SK-N-SH (cell line): ENCODE measurements at regions not wholly inside any gene's neighbourhood (a gene's known extent, or its start where the extent isn't known, plus 50 kb on each side); places are given as distances from the start of the nearest gene placed in this dataset.

Experiments
- CTCF ChIA-PET: fragments of 300-600, 350-600 bp; formaldehyde crosslinking; extraction: SDS; loops from one replicate; lab custom pipeline; 2021; lab: Yijun Ruan, JAX
- POLR2A ChIA-PET: fragments of 350-600 bp; sonication (Branson Sonifier 250); formaldehyde crosslinking; extraction: SDS; loops from one replicate; lab custom pipeline; 2020; ENCODE audit warnings: antibody characterized with exemption, inconsistent platforms; lab: Yijun Ruan, JAX
- DNase-seq: peaks from one replicate; pipeline ENCODE4 v3.0.0; 2012
- H2AFZ ChIP-seq: fragments of 200-600 bp; sonication (generic); 2 replicates; pipeline ENCODE4 v1.8.1; 2016; ENCODE audit warnings: antibody characterized with exemption, mild to moderate bottlenecking, low read depth
- H3F3A ChIP-seq: fragments of 200-600 bp; sonication (generic); replicated peaks from 2 replicates; pipeline ENCODE3; 2016; ENCODE audit warnings: antibody characterized with exemption, mild to moderate bottlenecking; ENCODE audit not compliant: insufficient read depth
- H3K27ac ChIP-seq, 2 experiments: fragments of 200-500 bp in 1 of 2; fragments of 200-600 bp in 1 of 2; sonication (Bioruptor generic) in 1 of 2; sonication (generic), shearing (Covaris generic) in 1 of 2; 2 replicates each; pipeline versions ENCODE4 v1.5.1 to v1.6.1; 2014 to 2016; ENCODE audit warnings: low read depth in 2 of 2, inconsistent platforms in 1 of 2, low read length in 1 of 2, mild to moderate bottlenecking in 1 of 2, mixed read lengths in 1 of 2
- H3K27me3 ChIP-seq: fragments of 200-600 bp; sonication (generic), shearing (Covaris generic); 2 replicates; pipeline ENCODE4 v1.6.1; 2016; ENCODE audit warnings: mixed run types; ENCODE audit not compliant: insufficient read depth
- H3K36me3 ChIP-seq, 2 experiments: fragments of 200-500 bp in 1 of 2; fragments of 200-600 bp in 1 of 2; sonication (Bioruptor generic) in 1 of 2; sonication (generic) in 1 of 2; replicated peaks in 1 of 2; 2 replicates each; pipeline versions ENCODE3 to v1.5.1; 2014 to 2016; ENCODE audit warnings: low read length in 1 of 2, mild to moderate bottlenecking in 1 of 2; ENCODE audit not compliant: insufficient read depth in 2 of 2, control insufficient read depth in 1 of 2
- H3K4me1 ChIP-seq, 2 experiments: fragments of 200-500 bp in 1 of 2; fragments of 200-600 bp in 1 of 2; sonication (Bioruptor generic) in 1 of 2; sonication (generic), shearing (Covaris generic) in 1 of 2; 2 replicates each; pipeline versions ENCODE4 v1.5.1 to v1.6.1; 2014 to 2016; ENCODE audit warnings: low read depth in 1 of 2, low read length in 1 of 2, mixed run types in 1 of 2; ENCODE audit not compliant: insufficient read depth in 2 of 2, control insufficient read depth in 1 of 2
- H3K4me2 ChIP-seq: fragments of 200-600 bp; sonication (generic), shearing (Covaris generic); 2 replicates; pipeline ENCODE4 v1.6.1; 2017; ENCODE audit warnings: mixed run types
- H3K4me3 ChIP-seq, 2 experiments: fragments of 200-500 bp in 1 of 2; fragments of 200-600 bp in 1 of 2; sonication (Bioruptor generic) in 1 of 2; sonication (generic), shearing (Covaris generic) in 1 of 2; 2 replicates each; pipeline versions ENCODE4 v1.5.1 to v1.8.1; 2014 to 2016; ENCODE audit warnings: low read depth in 2 of 2, inconsistent platforms in 1 of 2, low read length in 1 of 2, mild to moderate bottlenecking in 1 of 2, mixed read lengths in 1 of 2, moderate library complexity in 1 of 2
- H3K79me2 ChIP-seq: fragments of 200-600 bp; sonication (generic); 2 replicates; pipeline ENCODE4 v1.8.1; 2017; ENCODE audit warnings: mild to moderate bottlenecking; ENCODE audit not compliant: insufficient read depth
- H3K9ac ChIP-seq: fragments of 200-600 bp; sonication (generic); 2 replicates; pipeline ENCODE4 v1.6.1; 2017; ENCODE audit warnings: mixed run types
- H3K9me2 ChIP-seq: fragments of 200-600 bp; sonication (generic); 2 replicates; pipeline ENCODE4 v1.6.1; 2017; ENCODE audit warnings: mixed run types
- H3K9me3 ChIP-seq: fragments of 200-600 bp; sonication (generic); 2 replicates; pipeline ENCODE4 v1.6.1; 2017; ENCODE audit warnings: mixed run types, mild to moderate bottlenecking, moderate library complexity
- H4K20me1 ChIP-seq: fragments of 200-600 bp; sonication (generic); 2 replicates; pipeline ENCODE4 v1.6.1; 2017; ENCODE audit warnings: mild to moderate bottlenecking, mixed run types; ENCODE audit not compliant: insufficient read depth
- CHD2 ChIP-seq: fragments of 150-350 bp; IDR thresholded peaks from 2 replicates; pipeline ENCODE4 v1.6.1; 2018; ENCODE audit warnings: low read length; ENCODE audit not compliant: partially characterized antibody
- ELF1 ChIP-seq: IDR thresholded peaks from 2 replicates; pipeline ENCODE4 v1.4.0; 2012
- EZH2phosphoT487 ChIP-seq: fragments of 200-600 bp; sonication (generic); IDR thresholded peaks from 2 replicates; pipeline ENCODE4 v1.6.1; 2017; ENCODE audit warnings: low read depth, mixed run types, mild to moderate bottlenecking, antibody characterized with exemption, moderate library complexity, borderline replicate concordance
- FOSL2 ChIP-seq: IDR thresholded peaks from 2 replicates; pipeline ENCODE4 v1.4.0; 2012; ENCODE audit warnings: low read depth, mild to moderate bottlenecking, moderate library complexity, borderline replicate concordance
- FOXM1 ChIP-seq: IDR thresholded peaks from 2 replicates; pipeline ENCODE4 v1.4.0; 2012; ENCODE audit warnings: low read depth, mild to moderate bottlenecking
- IRF3 ChIP-seq: fragments of 150-350 bp; IDR thresholded peaks from 2 replicates; pipeline ENCODE4 v1.6.1; 2016; ENCODE audit warnings: mild to moderate bottlenecking, low read depth, low read length
- JUND ChIP-seq: IDR thresholded peaks from 2 replicates; pipeline ENCODE4 v1.4.0; 2012
- NRF1 ChIP-seq: IDR thresholded peaks from 2 replicates; pipeline ENCODE4 v1.6.1; 2012; ENCODE audit warnings: low read depth, mild to moderate bottlenecking, low read length
- PBX3 ChIP-seq: IDR thresholded peaks from 2 replicates; pipeline ENCODE4; 2012
- REST ChIP-seq: IDR thresholded peaks from 2 replicates; pipeline ENCODE4 v1.6.1; 2012; ENCODE audit warnings: mild to moderate bottlenecking, low read depth, low read length, moderate library complexity
- RXRA ChIP-seq: IDR thresholded peaks from 2 replicates; pipeline ENCODE4 v1.4.0; 2012; ENCODE audit warnings: low read depth, mild to moderate bottlenecking, borderline replicate concordance
- SMC3 ChIP-seq: IDR thresholded peaks from 2 replicates; pipeline ENCODE4 v1.6.1; 2012; ENCODE audit warnings: low read depth, low read length, improper control_type of control experiment
- TAF1 ChIP-seq: IDR thresholded peaks from 2 replicates; pipeline ENCODE4 v1.6.1; 2012; ENCODE audit warnings: low read depth, mild to moderate bottlenecking, low read length, moderate library complexity, borderline replicate concordance
- USF2 ChIP-seq: fragments of 150-350 bp; IDR thresholded peaks from 2 replicates; pipeline ENCODE4 v1.6.1; 2017; ENCODE audit warnings: antibody characterized with exemption, low read length, low read depth, borderline replicate concordance
- WGBS: methylation state at CpG from one replicate; pipeline ENCODE4 v1.1.6; 2017; ENCODE audit warnings: low lambda C conversion rate; 5-methylcytosine and 5-hydroxymethylcytosine counted together

- no peaks in the 10 kb centered on the region for H3F3A ChIP-seq
- no peak overlapping the region for H3K4me3 ChIP-seq
- no peak overlapping the region for H3K9ac ChIP-seq
- peaks cover 3 to 6% of the 10 kb centered on the region in 2 experiments; a peak in 2 of 4 replicates for H3K4me1 ChIP-seq
- no peak overlapping the region for H3K4me2 ChIP-seq
- no peak overlapping the region for H3K27ac ChIP-seq
- no peaks in the 10 kb centered on the region for H3K36me3 ChIP-seq
- H3K79me2 ChIP-seq, result no peaks in the 10 kb centered on the region; the same call in 1 of the 2 replicates
- DNase-seq, result no peak
- no peak for TF ChIP-seq FOSL2
- no peak for TF ChIP-seq USF2
- WGBS, result 75% methylated on average over 10 of the region's 10 CpGs
- H4K20me1 ChIP-seq, result no peaks in the 10 kb centered on the region; the same call in 1 of the 2 replicates
- no peaks in the 10 kb centered on the region for H3K9me2 ChIP-seq
- POLR2A ChIA-PET, result no interaction called here
- no peaks in the 10 kb centered on the region for H3K9me3 ChIP-seq
- CTCF ChIA-PET, result no interaction called here
- no peak overlapping the region for H2AFZ ChIP-seq
- no peaks in the 10 kb centered on the region for H3K27me3 ChIP-seq
These were observed 239.2 kb upstream of the PLET1 start for GRCh38 chr11:112499881-112500204.

GRCh38 chr11:112503410-112503809 lies 242.8 kb upstream of the PLET1 start:
- H3K27ac ChIP-seq, result no peak overlapping the region
- ChIA-PET CTCF (interaction anchor here (1.1 kb wide), 1 partner anchor 50 kb away, joined by 3 read pairs; no protein-coding TSS in a partner anchor), POLR2A (no interaction called here)
- H3K9me2 ChIP-seq, result no peaks in the 10 kb centered on the region
- peaks cover 3 to 9% of the 10 kb centered on the region in 2 experiments; a peak in 2 of 4 replicates for H3K4me1 ChIP-seq
- H3K4me3 ChIP-seq, result no peak overlapping the region
- no peak for DNase-seq
- no peak overlapping the region for H3K9ac ChIP-seq
- TF ChIP-seq SMC3 (no peak), FOSL2 (no peak), PBX3 (no peak), ELF1 (no peak), CHD2 (no peak), JUND (no peak), RXRA (no peak), TAF1 (no peak), REST (no peak), EZH2phosphoT487 (no peak), FOXM1 (no peak), NRF1 (no peak), IRF3 (no peak)
- no peaks in the 10 kb centered on the region for H3K79me2 ChIP-seq
- no peaks in the 10 kb centered on the region for H3K36me3 ChIP-seq
- no peak overlapping the region for H2AFZ ChIP-seq
- H3K9me3 ChIP-seq, result no peaks in the 10 kb centered on the region
- H3K4me2 ChIP-seq, result no peak overlapping the region; the same call in 1 of the 2 replicates
- no peaks in the 10 kb centered on the region for H3K27me3 ChIP-seq
- 27% methylated on average over 5 of the region's 5 CpGs for WGBS
- H4K20me1 ChIP-seq, result no peaks in the 10 kb centered on the region
- H3F3A ChIP-seq, result no peaks in the 10 kb centered on the region
